GM06990 (cell line): ENCODE measurements at regions not wholly inside any gene's neighbourhood (a gene's known extent, or its start where the extent isn't known, plus 50 kb on each side); places are given as distances from the start of the nearest gene placed in this dataset.

Experiments
- DNase-seq: peaks from one replicate; pipeline ENCODE4 v3.0.0-alpha.2; 2011; ENCODE audit not compliant: insufficient read length; ENCODE audit errors: extremely low read depth
- H3K27me3 ChIP-seq: replicated peaks from 2 replicates; pipeline ENCODE4 v1.6.0; 2011; ENCODE audit warnings: low read length; ENCODE audit not compliant: control insufficient read depth, insufficient read depth
- H3K36me3 ChIP-seq: 2 replicates; pipeline ENCODE4 v1.5.1; 2011; ENCODE audit warnings: low read length; ENCODE audit not compliant: control insufficient read depth, insufficient read depth
- H3K4me3 ChIP-seq: replicated peaks from 2 replicates; pipeline ENCODE4 v1.5.1; 2011; ENCODE audit warnings: low read depth, mild to moderate bottlenecking, control low read depth, low read length
- CTCF ChIP-seq: IDR thresholded peaks from 2 replicates; pipeline ENCODE4 v1.5.1; 2011; ENCODE audit warnings: low read length, control low read depth, mild to moderate bottlenecking, inconsistent platforms; ENCODE audit not compliant: insufficient read depth, poor library complexity, severe bottlenecking

- no peak for DNase-seq
- Histone ChIP-seq H3K36me3 (no peaks in the 10 kb centered on the region), H3K27me3 (no peaks in the 10 kb centered on the region), H3K4me3 (no peak overlapping the region)
- no peak for TF ChIP-seq CTCF
Observed at GRCh38 chr12:47353508-47353907, 273.7 kb upstream of the AMIGO2 start.

GRCh38 chr12:47352067-47352466 is 272.3 kb upstream of the AMIGO2 start:
- TF ChIP-seq CTCF, result no peak
- H3K36me3 ChIP-seq, result no peaks in the 10 kb centered on the region
- no peak overlapping the region for H3K4me3 ChIP-seq
- no peaks in the 10 kb centered on the region for H3K27me3 ChIP-seq
- DNase-seq, result no peak

GRCh38 chr12:47351526-47351925 is 271.8 kb upstream of the AMIGO2 start:
- TF ChIP-seq CTCF, result no peak
- DNase-seq, result no peak
- Histone ChIP-seq H3K36me3 (no peaks in the 10 kb centered on the region), H3K27me3 (no peaks in the 10 kb centered on the region), H3K4me3 (no peak overlapping the region)

GRCh38 chr12:47350062-47350408 is 270.3 kb upstream of the AMIGO2 start:
- no peak for DNase-seq
- no peak for TF ChIP-seq CTCF
- Histone ChIP-seq H3K36me3 (no peaks in the 10 kb centered on the region), H3K27me3 (no peaks in the 10 kb centered on the region), H3K4me3 (no peak overlapping the region)

GRCh38 chr12:47349137-47350061 is 269.6 kb upstream of the AMIGO2 start:
- H3K27me3 ChIP-seq, result no peaks in the 10 kb centered on the region
- no peak for TF ChIP-seq CTCF
- DNase-seq, result no peak
- no peaks in the 10 kb centered on the region for H3K36me3 ChIP-seq
- H3K4me3 ChIP-seq, result no peak overlapping the region
